ENCODE measurements at regions not wholly inside any gene's neighbourhood (a gene's known extent, or its start where the extent isn't known, plus 50 kb on each side); places are given as distances from the start of the nearest gene placed in this dataset.
A peak's percentile ranks its signal among the peaks of the same experiment; 100 is the strongest.

- no peak for DNase-seq
These were observed 51.6 kb upstream of the DYNLRB2 start for GRCh38 chr16:80489173-80489572.

- no peak for DNase-seq
These were observed 52.6 kb upstream of the DYNLRB2 start for GRCh38 chr16:80488167-80488566.

- no peak for DNase-seq
These were observed 60.1 kb upstream of the DYNLRB2 start for GRCh38 chr16:80480664-80481063.

- no peak for DNase-seq
These were observed 63.0 kb upstream of the DYNLRB2 start for GRCh38 chr16:80477838-80478237.

- no peak for DNase-seq
These were observed 72.8 kb upstream of the DYNLRB2 start for GRCh38 chr16:80468029-80468428.

- DNase-seq, result peak; percentile 25
These were observed 74.5 kb upstream of the DYNLRB2 start for GRCh38 chr16:80466024-80466987.

- no peak for DNase-seq
These were observed 76.9 kb upstream of the DYNLRB2 start for GRCh38 chr16:80463751-80464495.

- no peak for DNase-seq
These were observed 77.5 kb upstream of the DYNLRB2 start for GRCh38 chr16:80463326-80463725.

GRCh38 chr16:80462917-80463316, 77.9 kb upstream of the DYNLRB2 start:
- no peak for DNase-seq

- no peak for DNase-seq
These were observed 79.8 kb upstream of the DYNLRB2 start for GRCh38 chr16:80460988-80461387.

GRCh38 chr16:80459966-80460365, 80.8 kb upstream of the DYNLRB2 start:
- DNase-seq, result no peak

GRCh38 chr16:80459331-80459777, 81.4 kb upstream of the DYNLRB2 start:
- DNase-seq, result no peak

- no peak for DNase-seq
These were observed 82.9 kb upstream of the DYNLRB2 start for GRCh38 chr16:80457871-80458270.

GRCh38 chr16:80454802-80455201, 86.0 kb upstream of the DYNLRB2 start:
- no peak for DNase-seq

GRCh38 chr16:80449392-80449791, 91.4 kb upstream of the DYNLRB2 start:
- DNase-seq, result no peak

- no peak for DNase-seq
These were observed 93.6 kb upstream of the DYNLRB2 start for GRCh38 chr16:80447241-80447640.

GRCh38 chr16:80442779-80443178, 98.0 kb upstream of the DYNLRB2 start:
- DNase-seq, result no peak

- no peak for DNase-seq
These were observed 98.9 kb upstream of the DYNLRB2 start for GRCh38 chr16:80441935-80442334.

GRCh38 chr16:80440667-80441066, 100.1 kb upstream of the DYNLRB2 start:
- DNase-seq, result no peak

GRCh38 chr16:80437707-80438106, 103.1 kb upstream of the DYNLRB2 start:
- DNase-seq, result no peak

GRCh38 chr16:80436510-80436909, 104.3 kb upstream of the DYNLRB2 start:
- no peak for DNase-seq

GRCh38 chr16:80433623-80434022, 107.2 kb upstream of the DYNLRB2 start:
- no peak for DNase-seq

- DNase-seq, result no peak
These were observed 113.0 kb upstream of the DYNLRB2 start for GRCh38 chr16:80427795-80428194.
